GM23338 (cell line): ENCODE measurements at regions not wholly inside any gene's neighbourhood (a gene's known extent, or its start where the extent isn't known, plus 50 kb on each side); places are given as distances from the start of the nearest gene placed in this dataset.

ENCODE experiments used
- ATAC-seq: fragments of 200-7000 bp; cut with Tn5 transposase; 3 replicates; pipeline ENCODE4 v1.9.1; 2020
- DNase-seq: peaks from one replicate; pipeline ENCODE4 v3.0.0-alpha.2; 2015; ENCODE audit warnings: low spot score
- H2AFZ ChIP-seq: fragments of 200-600 bp; sonication (generic); 2 replicates; pipeline ENCODE4 v1.8.0; 2016; ENCODE audit warnings: antibody characterized with exemption, mild to moderate bottlenecking, moderate library complexity
- H3F3A ChIP-seq: fragments of 200-600 bp; sonication (generic); replicated peaks from 2 replicates; pipeline ENCODE4 v1.8.0; 2017; ENCODE audit warnings: antibody characterized with exemption, mixed run types, low read depth
- H3K27ac ChIP-seq: fragments of 200-600 bp; sonication (generic); 2 replicates; pipeline ENCODE4 v1.6.1; 2016; ENCODE audit warnings: low read depth
- H3K27me3 ChIP-seq: fragments of 200-600 bp; sonication (generic); 2 replicates; pipeline ENCODE4 v1.8.0; 2016; ENCODE audit warnings: mild to moderate bottlenecking, mixed run types, moderate library complexity; ENCODE audit not compliant: insufficient read depth
- H3K36me3 ChIP-seq: fragments of 200-600 bp; sonication (generic); 2 replicates; pipeline ENCODE4 v1.8.0; 2016; ENCODE audit warnings: mild to moderate bottlenecking; ENCODE audit not compliant: insufficient read depth
- H3K4me1 ChIP-seq: fragments of 200-600 bp; sonication (generic); 2 replicates; pipeline ENCODE4 v1.8.0; 2016; ENCODE audit warnings: mild to moderate bottlenecking, moderate library complexity; ENCODE audit not compliant: insufficient read depth
- H3K4me2 ChIP-seq: fragments of 200-600 bp; sonication (generic); 2 replicates; pipeline ENCODE4 v1.7.1; 2017; ENCODE audit warnings: mixed run types
- H3K4me3 ChIP-seq: fragments of 200-600 bp; sonication (generic); 2 replicates; pipeline ENCODE4 v1.6.1; 2016; ENCODE audit warnings: mixed run types
- H3K79me2 ChIP-seq: fragments of 200-600 bp; sonication (generic); replicated peaks from 2 replicates; pipeline ENCODE4 v1.8.0; 2017; ENCODE audit warnings: mild to moderate bottlenecking; ENCODE audit not compliant: insufficient read depth
- H3K9me2 ChIP-seq: fragments of 200-600 bp; sonication (generic); 2 replicates; pipeline ENCODE4 v1.8.0; 2017; ENCODE audit not compliant: insufficient read depth
- H4K20me1 ChIP-seq: fragments of 200-600 bp; sonication (generic); replicated peaks from 2 replicates; pipeline ENCODE4 v1.8.0; 2017; ENCODE audit warnings: mild to moderate bottlenecking; ENCODE audit not compliant: insufficient read depth
- H3K27ac Mint-ChIP-seq: 2 replicates; pipeline ENCODE4 v1.8.0; 2020; ENCODE audit warnings: inconsistent platforms, mild to moderate bottlenecking, moderate library complexity, mixed read lengths
- H3K27me3 Mint-ChIP-seq: 3 replicates; pipeline ENCODE4 v1.8.0; 2022; ENCODE audit warnings: low read depth, mild to moderate bottlenecking, moderate library complexity, mixed read lengths, inconsistent platforms; ENCODE audit not compliant: insufficient read depth, poor library complexity
- H3K36me3 Mint-ChIP-seq: 3 replicates; pipeline ENCODE4 v1.8.0; 2021; ENCODE audit warnings: low read depth, mild to moderate bottlenecking, inconsistent platforms, moderate library complexity, mixed read lengths
- H3K4me1 Mint-ChIP-seq: 3 replicates; pipeline ENCODE4 v1.8.0; 2020; ENCODE audit warnings: mild to moderate bottlenecking, inconsistent platforms, mixed read lengths
- H3K4me3 Mint-ChIP-seq: 3 replicates; pipeline ENCODE4 v1.8.0; 2021; ENCODE audit warnings: moderate library complexity, mild to moderate bottlenecking, inconsistent platforms, mixed read lengths
- H3K9me3 Mint-ChIP-seq: 3 replicates; pipeline ENCODE4 v1.8.0; 2020; ENCODE audit warnings: moderate library complexity, mild to moderate bottlenecking, inconsistent platforms, mixed read lengths
- ETS1 ChIP-seq: IDR thresholded peaks from 2 replicates; pipeline ENCODE4 v1.6.1; 2016; ENCODE audit warnings: antibody characterized with exemption
- JUNB ChIP-seq: IDR thresholded peaks from one replicate; pipeline ENCODE4 v1.6.1; 2016; ENCODE audit warnings: antibody characterized with exemption; ENCODE audit not compliant: unreplicated experiment
- NANOG ChIP-seq: IDR thresholded peaks from 2 replicates; pipeline ENCODE4 v1.6.1; 2016; ENCODE audit warnings: antibody characterized with exemption, borderline replicate concordance
- POLR2AphosphoS5 ChIP-seq: IDR thresholded peaks from 2 replicates; pipeline ENCODE4 v1.6.1; 2016; ENCODE audit warnings: antibody characterized with exemption, low read depth
- ZNF114 ChIP-seq: fragments of 250-450 bp; sonication (Bioruptor Pico); IDR thresholded peaks from 2 replicates; pipeline ENCODE4 v1.5.0; 2020; ENCODE audit warnings: mild to moderate bottlenecking, moderate library complexity
- ZNF462 ChIP-seq: fragments of 250-450 bp; sonication (Bioruptor Pico); IDR thresholded peaks from 2 replicates; pipeline ENCODE4 v1.5.0; 2020; ENCODE audit warnings: mild to moderate bottlenecking, moderate library complexity

- no peak for TF ChIP-seq ZNF462 (CRISPR knock-in tag)
- TF ChIP-seq NANOG, result no peak
- TF ChIP-seq JUNB, result no peak
Observed at GRCh38 chr14:44741431-44741830, 220.3 kb downstream of the KLHL28 start (continued).

- no peak overlapping the region for H3K4me3 Mint-ChIP-seq
- H3K27ac ChIP-seq, result no peak overlapping the region
- no peaks in the 10 kb centered on the region for H3K27me3 ChIP-seq
- H3K36me3 Mint-ChIP-seq, result no peaks in the 10 kb centered on the region
- H3K9me2 ChIP-seq, result no peaks in the 10 kb centered on the region
- H3K27ac Mint-ChIP-seq, result no peak overlapping the region
- TF ChIP-seq JUNB (no peak), ETS1 (no peak), POLR2AphosphoS5 (no peak), ZNF114 (no peak)
- no peaks in the 10 kb centered on the region for H3K79me2 ChIP-seq
- H4K20me1 ChIP-seq, result no peaks in the 10 kb centered on the region
- H3F3A ChIP-seq, result no peaks in the 10 kb centered on the region
- peaks cover 7% of the 10 kb centered on the region; the same call in 1 of the 2 replicates for H3K4me1 ChIP-seq
- no peak overlapping the region for H3K4me2 ChIP-seq
- no peaks in the 10 kb centered on the region for H3K9me3 Mint-ChIP-seq
- DNase-seq (no peak), ATAC-seq (no peak)
- H3K27me3 Mint-ChIP-seq, result no peaks in the 10 kb centered on the region
- no peaks in the 10 kb centered on the region for H3K36me3 ChIP-seq
- H3K4me1 Mint-ChIP-seq, result peaks cover 4% of the 10 kb centered on the region
- no peak overlapping the region for H2AFZ ChIP-seq
- H3K4me3 ChIP-seq, result no peak overlapping the region
Observed at GRCh38 chr14:44736326-44736725, 225.4 kb downstream of the KLHL28 start.
